ENCODE measurements at regions not wholly inside any gene's neighbourhood (a gene's known extent, or its start where the extent isn't known, plus 50 kb on each side); places are given as distances from the start of the nearest gene placed in this dataset.

DNA sequence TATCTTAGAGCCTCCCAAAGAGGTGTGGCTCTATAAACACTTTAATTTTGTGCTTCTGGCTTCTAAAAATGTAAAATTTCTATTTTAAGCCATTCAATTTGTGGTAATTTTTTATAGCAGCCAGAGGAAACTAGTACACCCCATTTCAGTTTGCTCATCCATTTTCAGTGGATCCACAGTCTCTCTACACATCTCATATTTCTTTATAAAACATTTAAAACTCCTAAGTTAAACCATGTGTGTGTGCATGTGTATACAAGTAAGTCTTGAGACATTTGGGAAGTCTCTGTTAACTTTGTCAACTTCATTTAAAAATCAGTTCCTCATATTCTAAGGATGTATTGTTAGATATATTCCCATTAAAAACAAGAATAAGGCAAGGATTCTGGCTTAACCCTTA is 273.2 kb downstream of the IL15 start:
- Histone ChIP-seq H3K27me3 (replicated peaks; ENCODE audit: control insufficient read depth, insufficient read depth, low read length) (no peaks in the 10 kb centered on the region), H3K4me3 (replicated peaks; ENCODE audit: low read depth, low read length) (no peak overlapping the region), H3K36me3 (ENCODE audit: control insufficient read depth, insufficient read depth, low read length) (no peaks in the 10 kb centered on the region)
- DNase-seq (ENCODE audit: extremely low read depth, insufficient read length) = no peak
- TF ChIP-seq CTCF (IDR thresholded peaks at IDR 0.05; ENCODE audit: insufficient read depth, low read length, poor library complexity, severe bottlenecking) = no peak

GRCh38 chr4:141912831-141913230 is 276.4 kb downstream of the IL15 start:
- no peak for TF ChIP-seq CTCF (IDR thresholded peaks at IDR 0.05; ENCODE audit: insufficient read depth, low read length, poor library complexity, severe bottlenecking)
- Histone ChIP-seq H3K27me3 (replicated peaks; ENCODE audit: control insufficient read depth, insufficient read depth, low read length) (no peaks in the 10 kb centered on the region), H3K4me3 (replicated peaks; ENCODE audit: low read depth, low read length) (no peak overlapping the region), H3K36me3 (ENCODE audit: control insufficient read depth, insufficient read depth, low read length) (no peaks in the 10 kb centered on the region)
- no peak for DNase-seq (ENCODE audit: extremely low read depth, insufficient read length)

DNA sequence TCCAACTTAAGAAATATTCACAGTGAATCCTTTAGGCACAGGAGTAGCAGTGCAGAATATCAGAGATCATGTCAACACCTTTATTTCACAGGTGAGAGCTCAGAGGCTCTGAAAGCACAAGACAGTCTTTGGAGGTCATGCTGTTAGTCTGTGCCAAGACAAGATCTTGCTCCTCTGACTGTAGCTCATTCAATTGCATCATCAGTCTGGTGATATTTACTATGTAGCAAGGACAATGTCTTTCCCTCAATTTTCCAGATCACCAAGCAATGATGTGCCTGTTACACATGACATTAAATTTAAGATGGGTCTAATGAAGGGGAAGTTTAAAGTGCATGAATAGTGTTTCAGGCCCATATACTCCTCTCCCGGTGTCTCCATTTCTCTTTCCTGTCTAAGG is 277.5 kb downstream of the IL15 start:
- no peak for TF ChIP-seq CTCF (IDR thresholded peaks at IDR 0.05; ENCODE audit: insufficient read depth, low read length, poor library complexity, severe bottlenecking)
- Histone ChIP-seq H3K4me3 (replicated peaks; ENCODE audit: low read depth, low read length) (no peak overlapping the region), H3K27me3 (replicated peaks; ENCODE audit: control insufficient read depth, insufficient read depth, low read length) (no peaks in the 10 kb centered on the region), H3K36me3 (ENCODE audit: control insufficient read depth, insufficient read depth, low read length) (no peaks in the 10 kb centered on the region)
- DNase-seq (ENCODE audit: extremely low read depth, insufficient read length) = no peak

DNA sequence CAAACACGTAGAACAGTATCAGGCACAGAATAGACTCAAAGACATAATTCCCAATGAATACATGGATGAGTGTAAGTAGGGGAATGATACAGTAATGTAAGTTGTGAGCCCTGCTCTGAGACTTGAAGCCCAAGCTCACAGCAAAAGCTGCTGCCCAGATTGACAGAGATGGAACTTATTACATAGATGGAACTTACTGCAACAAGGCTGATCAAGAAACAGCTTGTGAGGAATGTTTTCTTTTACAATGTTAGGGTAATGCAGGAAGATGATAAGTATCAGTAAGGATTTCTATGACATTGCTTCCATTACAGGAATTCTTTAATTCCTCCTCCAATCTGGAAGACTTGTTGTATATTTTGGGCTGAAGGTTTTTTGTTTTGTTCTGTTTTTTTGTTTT is 278.4 kb downstream of the IL15 start:
- Histone ChIP-seq H3K4me3 (replicated peaks; ENCODE audit: low read depth, low read length) (no peak overlapping the region), H3K36me3 (ENCODE audit: control insufficient read depth, insufficient read depth, low read length) (no peaks in the 10 kb centered on the region), H3K27me3 (replicated peaks; ENCODE audit: control insufficient read depth, insufficient read depth, low read length) (no peaks in the 10 kb centered on the region)
- DNase-seq (ENCODE audit: extremely low read depth, insufficient read length) = no peak
- no peak for TF ChIP-seq CTCF (IDR thresholded peaks at IDR 0.05; ENCODE audit: insufficient read depth, low read length, poor library complexity, severe bottlenecking)

- no peaks in the 10 kb centered on the region for H3K27me3 ChIP-seq (replicated peaks; ENCODE audit: control insufficient read depth, insufficient read depth, low read length)
- TF ChIP-seq CTCF (IDR thresholded peaks at IDR 0.05; ENCODE audit: insufficient read depth, low read length, poor library complexity, severe bottlenecking) = no peak
- no peaks in the 10 kb centered on the region for H3K36me3 ChIP-seq (ENCODE audit: control insufficient read depth, insufficient read depth, low read length)
- H3K4me3 ChIP-seq (replicated peaks; ENCODE audit: low read depth, low read length) = no peak overlapping the region
- DNase-seq (ENCODE audit: extremely low read depth, insufficient read length) = no peak
These were observed 283.3 kb downstream of the IL15 start for GRCh38 chr4:141919649-141920048.

DNA sequence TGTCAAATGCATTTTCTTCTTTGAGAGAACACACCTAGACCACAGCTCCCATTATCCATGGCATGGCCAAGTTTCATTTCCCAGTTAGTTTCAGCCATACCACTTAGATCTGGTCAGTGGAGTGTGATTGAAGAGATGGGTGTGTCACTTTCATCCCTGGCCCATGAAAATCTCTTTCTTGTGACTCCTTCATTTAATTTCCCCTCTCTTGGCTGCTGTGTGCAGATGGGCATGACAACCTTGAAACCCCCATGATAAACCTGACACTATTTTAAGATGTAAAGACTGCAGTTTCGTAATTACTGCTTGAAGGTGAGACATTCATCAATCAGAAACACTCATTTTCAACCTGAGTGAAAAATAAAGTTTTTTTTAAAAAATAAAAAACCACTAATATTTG is 284.9 kb downstream of the IL15 start:
- H3K27me3 ChIP-seq (replicated peaks; ENCODE audit: control insufficient read depth, insufficient read depth, low read length) = no peaks in the 10 kb centered on the region
- TF ChIP-seq CTCF (IDR thresholded peaks at IDR 0.05; ENCODE audit: insufficient read depth, low read length, poor library complexity, severe bottlenecking) = no peak
- no peak overlapping the region for H3K4me3 ChIP-seq (replicated peaks; ENCODE audit: low read depth, low read length)
- DNase-seq (ENCODE audit: extremely low read depth, insufficient read length) = peak; percentile 56
- no peaks in the 10 kb centered on the region for H3K36me3 ChIP-seq (ENCODE audit: control insufficient read depth, insufficient read depth, low read length)

Data from GM06990 (cell line).